C4-2B (cell line): ENCODE measurements at regions not wholly inside any gene's neighbourhood (a gene's known extent, or its start where the extent isn't known, plus 50 kb on each side); places are given as distances from the start of the nearest gene placed in this dataset.

Experiments
- CTCF ChIP-seq: fragments of 450-650 bp; conservative IDR thresholded peaks from 2 replicates; pipeline ENCODE4 v1.5.1; 2017; ENCODE audit warnings: mild to moderate bottlenecking
- ZFX ChIP-seq: fragments of 450-650 bp; IDR thresholded peaks from 2 replicates; pipeline ENCODE4 v1.6.1; 2017

DNA sequence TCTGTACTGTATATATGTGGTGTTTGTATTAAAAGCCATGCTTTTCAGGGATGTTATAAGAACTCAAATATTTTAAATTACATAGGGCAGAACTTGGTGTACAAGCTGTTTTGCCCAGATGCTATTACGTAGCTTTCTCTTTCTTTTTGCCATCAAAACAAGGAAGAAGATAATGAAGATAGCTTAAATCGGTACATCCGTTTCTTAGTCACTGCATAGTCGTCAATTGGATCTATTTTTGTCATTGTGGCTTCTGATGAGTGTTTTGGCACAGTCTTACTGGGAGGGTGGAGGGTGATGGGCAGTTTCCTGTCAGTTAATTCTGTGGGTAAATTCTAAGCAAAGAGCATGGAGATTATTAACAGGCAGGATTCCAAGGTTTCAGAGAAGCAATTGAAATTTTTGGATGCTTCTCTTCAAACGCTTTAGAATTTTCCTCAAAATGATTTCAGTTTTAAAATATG, 649.1 kb upstream of the GJE1 start:
- TF ChIP-seq CTCF (no peak), ZFX (no peak)
